WTC11 (cell line): ENCODE measurements at regions not wholly inside any gene's neighbourhood (a gene's known extent, or its start where the extent isn't known, plus 50 kb on each side); places are given as distances from the start of the nearest gene placed in this dataset.

Experiments used
- ATAC-seq: fragments of 200-7000 bp; cut with Tn5 transposase; 2 replicates; pipeline ENCODE4 v1.10.0; 2021; ENCODE audit warnings: mild to moderate bottlenecking, moderate library complexity
- CTCF ChIA-PET: fragments of 300-600 bp; sonication (Branson Sonifier 250); formaldehyde crosslinking; loops from one replicate; lab custom pipeline; 2021; ENCODE audit warnings: antibody characterized with exemption; lab: Charles Lee
- POLR2A ChIA-PET: fragments of 350-600 bp; sonication (Branson Sonifier 250); formaldehyde crosslinking; loops from one replicate; lab custom pipeline; 2021; ENCODE audit warnings: antibody characterized with exemption; lab: Charles Lee
- DNase-seq: peaks from one replicate; pipeline ENCODE4 v3.0.0; 2021; ENCODE audit warnings: low spot score
- H3K27ac Mint-ChIP-seq: 2 replicates; pipeline ENCODE4 v1.8.0; 2021; ENCODE audit warnings: mixed read lengths
- H3K27me3 Mint-ChIP-seq: 2 replicates; pipeline ENCODE4 v1.8.0; 2021; ENCODE audit warnings: low read depth, mild to moderate bottlenecking, moderate library complexity, mixed read lengths
- H3K36me3 Mint-ChIP-seq: 2 replicates; pipeline ENCODE4 v1.8.0; 2021; ENCODE audit warnings: mixed read lengths
- H3K4me1 Mint-ChIP-seq: 2 replicates; pipeline ENCODE4 v1.8.0; 2022; ENCODE audit warnings: mixed read lengths
- H3K4me3 Mint-ChIP-seq: 2 replicates; pipeline ENCODE4 v1.8.0; 2021; ENCODE audit warnings: mild to moderate bottlenecking, moderate library complexity, mixed read lengths
- H3K9me3 Mint-ChIP-seq: 2 replicates; pipeline ENCODE4 v1.8.0; 2021; ENCODE audit warnings: mixed read lengths
- ARID4B ChIP-seq: sonication (generic); formaldehyde crosslinking; IDR thresholded peaks from 2 replicates; pipeline ENCODE4 v1.8.0; 2023; ENCODE audit warnings: missing genetic modification reagents, mild to moderate bottlenecking, borderline replicate concordance
- ATF2 ChIP-seq: sonication (generic); formaldehyde crosslinking; IDR thresholded peaks from 2 replicates; pipeline ENCODE4 v1.8.1; 2022; ENCODE audit warnings: low read depth, missing genetic modification reagents, borderline replicate concordance
- CDX4 ChIP-seq: fragments of 250-450 bp; sonication (Bioruptor Pico); IDR thresholded peaks from 2 replicates; pipeline ENCODE4 v1.9.0; 2021; ENCODE audit warnings: moderate library complexity, mild to moderate bottlenecking, inconsistent platforms, borderline replicate concordance
- ELF4 ChIP-seq: sonication (generic); formaldehyde crosslinking; IDR thresholded peaks from 2 replicates; pipeline ENCODE4 v1.8.1; 2022; ENCODE audit warnings: low read depth, mild to moderate bottlenecking, moderate library complexity, missing genetic modification reagents
- FOXJ3 ChIP-seq: sonication (generic); formaldehyde crosslinking; IDR thresholded peaks from 2 replicates; pipeline ENCODE4 v1.9.0; 2021; ENCODE audit warnings: missing genetic modification reagents, mild to moderate bottlenecking, borderline replicate concordance
- GABPB1 ChIP-seq: sonication (generic); formaldehyde crosslinking; IDR thresholded peaks from 2 replicates; pipeline ENCODE4 v1.8.1; 2023; ENCODE audit warnings: mild to moderate bottlenecking, missing genetic modification reagents
- HMGA2 ChIP-seq: fragments of 250-450 bp; sonication (Bioruptor Pico); IDR thresholded peaks from 2 replicates; pipeline ENCODE4 v1.4.0; 2021; ENCODE audit warnings: mild to moderate bottlenecking, moderate library complexity
- HMGXB4 ChIP-seq: sonication (generic); formaldehyde crosslinking; IDR thresholded peaks from 2 replicates; pipeline ENCODE4 v1.8.1; 2023; ENCODE audit warnings: mild to moderate bottlenecking, moderate library complexity, missing genetic modification reagents
- NR1H2 ChIP-seq: sonication (generic); formaldehyde crosslinking; IDR thresholded peaks from 2 replicates; pipeline ENCODE4 v1.9.0; 2021; ENCODE audit warnings: mild to moderate bottlenecking, moderate library complexity, missing genetic modification reagents
- PREB ChIP-seq: sonication (generic); formaldehyde crosslinking; IDR thresholded peaks from 2 replicates; pipeline ENCODE4 v1.8.1; 2022; ENCODE audit warnings: mild to moderate bottlenecking, missing genetic modification reagents, moderate library complexity, borderline replicate concordance
- PRRX2 ChIP-seq: fragments of 250-450 bp; sonication (Bioruptor Pico); IDR thresholded peaks from 2 replicates; pipeline ENCODE4 v1.8.0; 2021; ENCODE audit warnings: mild to moderate bottlenecking
- RELA ChIP-seq: sonication (generic); formaldehyde crosslinking; IDR thresholded peaks from 2 replicates; pipeline ENCODE4 v1.8.1; 2022; ENCODE audit warnings: missing genetic modification reagents, mild to moderate bottlenecking, borderline replicate concordance
- RORB ChIP-seq: fragments of 250-450 bp; sonication (Bioruptor Pico); IDR thresholded peaks from 2 replicates; pipeline ENCODE4 v1.9.0; 2021; ENCODE audit warnings: mild to moderate bottlenecking
- STAT6 ChIP-seq: sonication (generic); formaldehyde crosslinking; conservative IDR thresholded peaks from 2 replicates; pipeline ENCODE4 v1.8.1; 2023; ENCODE audit warnings: mild to moderate bottlenecking, low read depth, missing genetic modification reagents, moderate library complexity
- TCF7 ChIP-seq: sonication (generic); formaldehyde crosslinking; IDR thresholded peaks from 2 replicates; pipeline ENCODE4 v1.8.0; 2022; ENCODE audit warnings: mild to moderate bottlenecking, low read depth, missing genetic modification reagents, moderate library complexity
- USF1 ChIP-seq: sonication (generic); formaldehyde crosslinking; IDR thresholded peaks from 2 replicates; pipeline ENCODE4 v1.8.0; 2022; ENCODE audit warnings: mild to moderate bottlenecking, missing genetic modification reagents
- ZMAT4 ChIP-seq: fragments of 250-450 bp; sonication (Bioruptor Pico); IDR thresholded peaks from 2 replicates; pipeline ENCODE4 v1.9.0; 2021; ENCODE audit warnings: mild to moderate bottlenecking
- ZNF263 ChIP-seq: sonication (generic); formaldehyde crosslinking; IDR thresholded peaks from 2 replicates; pipeline ENCODE4 v1.8.1; 2022; ENCODE audit warnings: low read depth, mild to moderate bottlenecking, moderate library complexity, missing genetic modification reagents
- ZNF423 ChIP-seq: fragments of 250-450 bp; sonication (Bioruptor Pico); IDR thresholded peaks from 2 replicates; pipeline ENCODE4 v2.1.2; 2022; ENCODE audit warnings: mild to moderate bottlenecking, moderate library complexity

- TF ChIP-seq ARID4B (CRISPR knock-in tag), result no peak
- TF ChIP-seq RORB (CRISPR knock-in tag), result no peak
- TF ChIP-seq PRRX2 (CRISPR knock-in tag), result no peak
- TF ChIP-seq ZNF263 (CRISPR knock-in tag), result no peak
- no peak for TF ChIP-seq GABPB1 (CRISPR knock-in tag)
- no peak for TF ChIP-seq CDX4 (CRISPR knock-in tag)
- TF ChIP-seq HMGXB4 (CRISPR knock-in tag), result no peak
- TF ChIP-seq ZNF423 (CRISPR knock-in tag), result no peak
- TF ChIP-seq HMGA2 (CRISPR knock-in tag), result no peak
- no peak for TF ChIP-seq USF1 (CRISPR knock-in tag)
- no peak for TF ChIP-seq ZMAT4
- TF ChIP-seq TCF7 (CRISPR knock-in tag), result no peak
- TF ChIP-seq ELF4 (CRISPR knock-in tag), result no peak
- no peak for TF ChIP-seq RELA
- TF ChIP-seq PREB (CRISPR knock-in tag), result no peak
Measured at GRCh38 chrX:99051639-99052038, 1358.4 kb downstream of the PCDH19 start (continued).

GRCh38 chrX:99033226-99033901 lies 1376.7 kb downstream of the PCDH19 start:
- no peak overlapping the region for H3K27ac Mint-ChIP-seq
- ATAC-seq, result no peak
- CTCF ChIA-PET, result no interaction called here
- TF ChIP-seq FOXJ3 (CRISPR knock-in tag), result no peak
- no peak for TF ChIP-seq STAT6
- TF ChIP-seq ATF2 (CRISPR knock-in tag), result no peak
- no peak for TF ChIP-seq ZNF423 (CRISPR knock-in tag)
- no peak for TF ChIP-seq NR1H2 (CRISPR knock-in tag)
- TF ChIP-seq RORB (CRISPR knock-in tag), result no peak

More at GRCh38 chrX:99033226-99033901, 1376.7 kb downstream of the PCDH19 start:
- Mint-ChIP-seq H3K36me3 (no peaks in the 10 kb centered on the region), H3K27me3 (no peaks in the 10 kb centered on the region), H3K9me3 (no peaks in the 10 kb centered on the region), H3K4me3 (no peak overlapping the region), H3K4me1 (peaks cover 17% of the 10 kb centered on the region)
- DNase-seq, result no peak
- POLR2A ChIA-PET, result no interaction called here
